HepG2 (cell line): ENCODE measurements at regions not wholly inside any gene's neighbourhood (a gene's known extent, or its start where the extent isn't known, plus 50 kb on each side); places are given as distances from the start of the nearest gene placed in this dataset.

ENCODE experiments used
- ATAC-seq: fragments of 200-7000 bp; cut with Tn5 transposase; 3 replicates; pipeline ENCODE4 v1.9.1; 2020; ENCODE audit warnings: mild to moderate bottlenecking, moderate library complexity
- BruUV-seq: library from RNA; stranded (reverse); fragments of 400-500 nt; replicated peaks from 2 replicates; lab custom pipeline; 2021; lab: Mats Ljungman, UMichigan
- CTCF ChIA-PET: fragments of 300-600 bp; formaldehyde crosslinking; extraction: SDS; loops from one replicate; lab custom pipeline; 2021; ENCODE audit warnings: low total read pairs, inconsistent platforms, low intra/inter-chr PET ratio; lab: Yijun Ruan, JAX
- POLR2A ChIA-PET: fragments of 350-600 bp; sonication (Branson Sonifier 250); formaldehyde crosslinking; loops from one replicate; lab custom pipeline; 2020; ENCODE audit warnings: antibody characterized with exemption, inconsistent platforms; lab: Yijun Ruan, JAX
- DNase-seq: peaks from one replicate; pipeline ENCODE4 v3.0.0-alpha.2; 2015; ENCODE audit warnings: low spot score
- FAIRE-seq: peaks from 3 replicates; lab custom pipeline; 2011; peaks lifted over from hg19 to GRCh38; lab: Jason Lieb, UNC
- H2AFZ ChIP-seq: one replicate; pipeline ENCODE4 v1.6.1; 2011; ENCODE audit warnings: low read length, inconsistent platforms
- H3K27ac ChIP-seq: fragments of 300-600 bp; 3 replicates; pipeline ENCODE4 v1.8.0; 2011; ENCODE audit warnings: mixed run types, mild to moderate bottlenecking, mixed read lengths, low read length, inconsistent platforms; ENCODE audit not compliant: insufficient read depth; ENCODE audit errors: extremely low read length
- H3K27me3 ChIP-seq, 2 experiments: fragments of 200-600 bp in 1 of 2; 2 replicates in 1 of 2; 3 replicates in 1 of 2; pipeline versions ENCODE4 v1.6.0 to v1.8.0; 2011; ENCODE audit warnings: low read length in 2 of 2, mild to moderate bottlenecking in 2 of 2, moderate library complexity in 2 of 2, inconsistent platforms in 1 of 2; ENCODE audit not compliant: insufficient read depth in 2 of 2, control insufficient read depth in 1 of 2
- H3K36me3 ChIP-seq, 2 experiments: fragments of 200-600 bp in 1 of 2; replicated peaks in 1 of 2; 2 replicates in 1 of 2; 3 replicates in 1 of 2; pipeline versions ENCODE4 v1.5.1 to v1.8.0; 2011; ENCODE audit warnings: low read length in 2 of 2, inconsistent platforms in 1 of 2; ENCODE audit not compliant: insufficient read depth in 2 of 2, control insufficient read depth in 1 of 2
- H3K4me1 ChIP-seq: 2 replicates; pipeline ENCODE4 v1.5.1; 2012; ENCODE audit warnings: low read length, inconsistent platforms; ENCODE audit not compliant: insufficient read depth
- H3K4me2 ChIP-seq: 2 replicates; pipeline ENCODE4 v1.6.0; 2011; ENCODE audit warnings: low read depth, low read length, inconsistent platforms
- H3K4me3 ChIP-seq, 3 experiments: fragments of 200-600 bp in 1 of 3; sonication (generic), shearing (Covaris generic) in 1 of 3; replicated peaks in 1 of 3; 2 replicates each; pipeline ENCODE4 v1.5.1; 2011 to 2016; ENCODE audit warnings: low read length in 3 of 3, inconsistent platforms in 2 of 3, low read depth in 2 of 3, mild to moderate bottlenecking in 2 of 3, control low read depth in 1 of 3, mixed read lengths in 1 of 3; ENCODE audit not compliant: insufficient read depth in 1 of 3
- H3K79me2 ChIP-seq: one replicate; pipeline ENCODE4 v1.6.1; 2011; ENCODE audit warnings: low read length, inconsistent platforms; ENCODE audit not compliant: insufficient read depth
- H3K9ac ChIP-seq: 2 replicates; pipeline ENCODE4 v1.6.0; 2011; ENCODE audit warnings: mild to moderate bottlenecking, low read depth, low read length, inconsistent platforms; ENCODE audit not compliant: insufficient read depth
- H3K9me3 ChIP-seq: 2 replicates; pipeline ENCODE4 v1.5.1; 2012; ENCODE audit warnings: mild to moderate bottlenecking, low read length
- H4K20me1 ChIP-seq: 2 replicates; pipeline ENCODE4 v1.6.0; 2011; ENCODE audit warnings: inconsistent platforms, mild to moderate bottlenecking, low read length, moderate library complexity; ENCODE audit not compliant: insufficient read depth
- AHR ChIP-seq: IDR thresholded peaks from 2 replicates; pipeline ENCODE4 v1.6.1; 2018; ENCODE audit warnings: missing genetic modification reagents, missing compliant biosample characterization
- ATF7-NPFF ChIP-seq: sonication (generic); formaldehyde crosslinking; IDR thresholded peaks from 2 replicates; pipeline ENCODE4 v1.8.1; 2023; ENCODE audit warnings: mild to moderate bottlenecking, low read depth, missing genetic modification reagents, moderate library complexity
- BCLAF1 ChIP-seq: fragments of 450-650 bp; IDR thresholded peaks from 2 replicates; pipeline ENCODE4 v1.6.1; 2017; ENCODE audit warnings: mild to moderate bottlenecking
- KLF13 ChIP-seq: sonication (generic); formaldehyde crosslinking; IDR thresholded peaks from 2 replicates; pipeline ENCODE4 v1.4.0; 2020; ENCODE audit warnings: mild to moderate bottlenecking, missing genetic modification reagents
- SIN3A ChIP-seq: IDR thresholded peaks from 2 replicates; pipeline ENCODE4 v1.6.1; 2011; ENCODE audit warnings: low read depth, mild to moderate bottlenecking, control low read depth, low read length, borderline replicate concordance
- ZNF10 ChIP-seq: sonication (generic); formaldehyde crosslinking; IDR thresholded peaks from 2 replicates; pipeline ENCODE4 v1.4.0; 2020; ENCODE audit warnings: mild to moderate bottlenecking, low read depth, missing genetic modification reagents, borderline replicate concordance
- ZNF576 ChIP-seq: sonication (generic); formaldehyde crosslinking; IDR thresholded peaks from 2 replicates; pipeline ENCODE4 v1.4.0; 2020; ENCODE audit warnings: mild to moderate bottlenecking, missing genetic modification reagents
- WGBS: methylation state at CpG from one replicate; pipeline ENCODE4 v1.1.6; 2017; ENCODE audit warnings: low lambda C conversion rate; 5-methylcytosine and 5-hydroxymethylcytosine counted together
- in situ Hi-C: cut with HindIII; loops from 2 replicates; pipeline ENCODE4 v1.10.0; 2017; ENCODE audit warnings: low pct_unique_long_range_greater_than_20kb; ENCODE audit not compliant: extremely low pct_ligation_motif_present
- intact Hi-C: fragments of 100-400 bp; cut with micrococcal nuclease; formaldehyde crosslinking; loops from one replicate; pipeline ENCODE4 v1.10.0; 2022; ENCODE audit not compliant: unreplicated experiment

GRCh38 chr5:152151113-152151512 is 226.5 kb upstream of the GLRA1 start:
- Histone ChIP-seq H3K27me3 (peaks cover 0 to 8% of the 10 kb centered on the region in 2 experiments; a peak in 1 of 5 replicates), H3K4me3 (no peak overlapping the region), H3K27ac (no peak overlapping the region), H4K20me1 (no peaks in the 10 kb centered on the region), H3K79me2 (no peaks in the 10 kb centered on the region), H3K36me3 (no peaks in the 10 kb centered on the region), H2AFZ (no peak overlapping the region), H3K4me2 (no peak overlapping the region), H3K4me1 (no peaks in the 10 kb centered on the region), H3K9me3 (no peaks in the 10 kb centered on the region), H3K9ac (no peak overlapping the region)
- no TSS peak for BruUV-seq
- intact Hi-C loops = no loop called here
- ATAC-seq = no peak
- WGBS = 16% methylated on average over 4 of the region's 4 CpGs
- no peak for DNase-seq
- no peak for TF ChIP-seq ATF7-NPFF (CRISPR knock-in tag)
- TF ChIP-seq SIN3A = no peak
- TF ChIP-seq BCLAF1 = no peak
- no peak for TF ChIP-seq ZNF10 (CRISPR knock-in tag)
- no peak for TF ChIP-seq AHR
- TF ChIP-seq KLF13 = no peak
- no peak for TF ChIP-seq ZNF576 (CRISPR knock-in tag)
- in situ Hi-C loops = no loop called here
- ChIA-PET CTCF (no interaction called here), POLR2A (no interaction called here)
- FAIRE-seq = no peak
